Ovary (tissue), 7 donors: ENCODE measurements at regions not wholly inside any gene's neighbourhood (a gene's known extent, or its start where the extent isn't known, plus 50 kb on each side); places are given as distances from the start of the nearest gene placed in this dataset.

Experiments
- DNase-seq, 5 donors: peaks; one replicate each; pipeline ENCODE4 v3.0.0-alpha.2; 2019 to 2020
- H3K27ac ChIP-seq, 2 donors: fragments of 200-600 bp; one replicate each; pipeline versions ENCODE4 v1.5.1 to v1.8.0; 2019 to 2022
- H3K27me3 ChIP-seq: fragments of 200-600 bp; one replicate; pipeline ENCODE4 v1.8.0; 2022
- H3K36me3 ChIP-seq: fragments of 200-600 bp; sonication (generic); one replicate; pipeline ENCODE4 v1.5.1; 2019
- H3K4me1 ChIP-seq: one replicate; pipeline ENCODE4 v1.8.1; 2013; ENCODE audit warnings: mild to moderate bottlenecking, moderate library complexity; ENCODE audit not compliant: insufficient read depth
- H3K4me3 ChIP-seq: fragments of 200-600 bp; sonication (generic); one replicate; pipeline ENCODE4 v1.5.1; 2017
- H3K9me3 ChIP-seq, 2 donors: fragments of 200-600 bp in 1 of 2; sonication (generic) in 1 of 2; one replicate each; pipeline versions ENCODE4 v1.5.1 to v1.8.1; 2013 to 2019; ENCODE audit warnings: mild to moderate bottlenecking in 1 of 2, moderate library complexity in 1 of 2
- EP300 ChIP-seq: sonication (generic); formaldehyde crosslinking; IDR thresholded peaks from one replicate; pipeline ENCODE4 v1.6.1; 2017; ENCODE audit warnings: antibody characterized with exemption
- POLR2A ChIP-seq: fragments of 450-650 bp; IDR thresholded peaks from one replicate; pipeline ENCODE4 v1.6.1; 2017; ENCODE audit warnings: antibody characterized with exemption, mild to moderate bottlenecking, moderate library complexity
- WGBS, 3 donors: extraction: QIAGEN DNeasy Blood & Tissue Kit in 1 of 3; methylation state at CpG; one replicate each; pipeline versions ENCODE4 v1.1.5 to v1.1.7; 2013 to 2017; 5-methylcytosine and 5-hydroxymethylcytosine counted together
- intact Hi-C, 4 donors: fragments of 100-400 bp; cut with DNase I; formaldehyde crosslinking; loops; one replicate each; pipeline versions ENCODE4 v1.11.0 to v1.15.1; 2022 to 2023
- TF ChIP-seq, protein P1 (sequence below), 3 donors: fragments of 450-650 bp in 2 of 3; fragments of 200-600 bp in 1 of 3; IDR thresholded peaks; one replicate each; pipeline versions ENCODE4 v1.5.1 to v1.8.0; 2016 to 2022; ENCODE audit warnings: antibody characterized with exemption in 3 of 3, mild to moderate bottlenecking in 1 of 3
- donor health status: DM: no; HTN: no; CAD: no; lungs with moderate emphysema.
- donor health status: DM: no; HTN: no; CAD: no.
- donor health status: Bipolar disorder and iron deficiency.
- donor health status: DM: no; HTN: no; CAD: no.
- donor health status: DM: yes; HTN: yes; CAD: no.

DNA sequence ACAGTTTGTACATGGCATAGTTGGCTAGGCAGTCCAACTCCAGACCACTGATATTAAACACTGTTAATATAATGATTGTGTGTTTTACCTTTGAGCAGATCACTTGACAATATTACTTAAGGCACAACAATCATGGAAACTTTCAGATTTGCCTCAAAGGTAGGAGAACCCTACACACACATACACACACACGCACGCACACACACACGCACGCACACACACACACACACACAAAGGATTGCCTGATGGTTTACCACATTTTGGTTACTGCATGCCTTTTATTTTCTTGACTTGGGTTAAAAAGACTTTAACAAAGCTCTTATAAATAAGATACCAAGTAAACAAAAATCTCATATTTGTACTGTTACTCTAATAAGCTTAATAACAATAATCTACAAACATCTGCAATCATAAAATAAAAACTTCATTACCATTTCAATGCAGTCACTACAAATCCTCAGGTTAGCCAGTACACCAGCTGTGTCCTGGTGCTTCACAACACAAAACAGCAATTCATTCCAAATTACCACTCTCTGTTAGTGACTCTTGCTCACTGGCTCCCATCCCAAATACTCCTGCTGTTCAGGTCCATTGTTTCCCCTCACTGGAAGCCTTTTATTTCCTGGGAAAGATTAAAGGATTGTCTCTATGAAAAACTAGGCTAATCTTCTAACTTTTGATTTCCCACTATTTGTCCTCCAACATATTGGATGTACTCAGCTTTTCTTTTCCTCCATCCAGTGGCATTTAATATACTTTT is 175.2 kb upstream of the ATP2B1 start:
- Histone ChIP-seq H3K4me1 (peaks cover 1% of the 10 kb centered on the region), H3K9me3 (no peaks in the 10 kb centered on the region), H3K36me3 (no peaks in the 10 kb centered on the region), H3K27me3 (no peaks in the 10 kb centered on the region), H3K4me3 (no peak overlapping the region), H3K27ac (no peak overlapping the region)
- WGBS, 3 donors: 34 to 88% (median 81%) methylated on average over 4 of the region's 4 CpGs
- DNase-seq: no peak
- intact Hi-C loops: no loop called here
- TF ChIP-seq EP300: no peak
- no peak for TF ChIP-seq POLR2A
- TF ChIP-seq, protein P1, sequence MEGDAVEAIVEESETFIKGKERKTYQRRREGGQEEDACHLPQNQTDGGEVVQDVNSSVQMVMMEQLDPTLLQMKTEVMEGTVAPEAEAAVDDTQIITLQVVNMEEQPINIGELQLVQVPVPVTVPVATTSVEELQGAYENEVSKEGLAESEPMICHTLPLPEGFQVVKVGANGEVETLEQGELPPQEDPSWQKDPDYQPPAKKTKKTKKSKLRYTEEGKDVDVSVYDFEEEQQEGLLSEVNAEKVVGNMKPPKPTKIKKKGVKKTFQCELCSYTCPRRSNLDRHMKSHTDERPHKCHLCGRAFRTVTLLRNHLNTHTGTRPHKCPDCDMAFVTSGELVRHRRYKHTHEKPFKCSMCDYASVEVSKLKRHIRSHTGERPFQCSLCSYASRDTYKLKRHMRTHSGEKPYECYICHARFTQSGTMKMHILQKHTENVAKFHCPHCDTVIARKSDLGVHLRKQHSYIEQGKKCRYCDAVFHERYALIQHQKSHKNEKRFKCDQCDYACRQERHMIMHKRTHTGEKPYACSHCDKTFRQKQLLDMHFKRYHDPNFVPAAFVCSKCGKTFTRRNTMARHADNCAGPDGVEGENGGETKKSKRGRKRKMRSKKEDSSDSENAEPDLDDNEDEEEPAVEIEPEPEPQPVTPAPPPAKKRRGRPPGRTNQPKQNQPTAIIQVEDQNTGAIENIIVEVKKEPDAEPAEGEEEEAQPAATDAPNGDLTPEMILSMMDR (IDR thresholded peaks at IDR 0.05): no peak

DNA sequence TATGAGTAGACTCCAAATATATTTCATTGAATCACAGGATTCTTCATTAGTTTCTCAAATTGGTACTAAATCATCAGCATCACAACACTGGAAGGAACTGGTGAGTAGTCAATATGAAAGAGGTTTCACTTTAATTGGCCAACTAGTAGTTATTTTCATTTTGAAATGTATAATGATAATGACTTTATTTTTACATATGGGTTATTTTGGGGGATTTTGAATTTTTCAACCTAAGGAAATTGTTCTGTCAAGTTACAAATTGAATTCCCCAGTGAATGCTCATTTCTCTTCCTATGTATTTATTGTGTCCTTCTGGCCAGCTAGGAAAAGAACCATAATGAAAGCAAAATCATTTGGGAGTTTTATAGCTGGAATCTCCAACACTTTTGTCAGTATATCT is 174.2 kb upstream of the ATP2B1 start:
- Histone ChIP-seq H3K9me3 (no peaks in the 10 kb centered on the region), H3K4me3 (no peak overlapping the region), H3K27me3 (no peaks in the 10 kb centered on the region), H3K27ac (no peak overlapping the region), H3K4me1 (peaks cover 1% of the 10 kb centered on the region), H3K36me3 (no peaks in the 10 kb centered on the region)
- no peak for DNase-seq
- intact Hi-C loops: no loop called here
- TF ChIP-seq, protein P1 (IDR thresholded peaks at IDR 0.05): no peak
- TF ChIP-seq POLR2A: no peak
- no peak for TF ChIP-seq EP300

DNA sequence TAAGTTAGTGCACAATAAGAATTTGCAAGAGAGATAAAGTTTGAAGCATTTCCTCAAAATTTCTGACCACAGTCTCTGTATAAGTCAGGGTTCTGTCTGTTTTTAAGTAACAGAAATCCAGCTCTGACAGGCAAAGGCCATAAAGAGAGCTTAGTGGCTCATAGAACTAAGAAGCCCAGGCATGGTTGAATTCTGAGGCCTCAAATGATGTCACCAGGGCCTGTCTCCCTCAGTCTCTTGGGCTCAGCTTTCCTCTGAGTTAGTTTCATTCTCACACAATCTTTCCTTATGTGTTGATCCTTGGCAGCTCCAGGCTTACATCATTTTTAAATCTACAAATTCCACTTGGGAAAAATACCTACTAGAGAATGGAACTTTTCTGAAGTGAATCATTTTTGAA is 173.4 kb upstream of the ATP2B1 start:
- H3K9me3 ChIP-seq: no peaks in the 10 kb centered on the region
- DNase-seq: no peak
- no peak overlapping the region for H3K4me3 ChIP-seq
- peaks cover 1% of the 10 kb centered on the region for H3K4me1 ChIP-seq
- TF ChIP-seq EP300: no peak
- TF ChIP-seq POLR2A: no peak
- TF ChIP-seq, protein P1 (IDR thresholded peaks at IDR 0.05): no peak
- H3K27me3 ChIP-seq: no peaks in the 10 kb centered on the region
- H3K36me3 ChIP-seq: no peaks in the 10 kb centered on the region
- intact Hi-C loops: no loop called here
- no peak overlapping the region for H3K27ac ChIP-seq

DNA sequence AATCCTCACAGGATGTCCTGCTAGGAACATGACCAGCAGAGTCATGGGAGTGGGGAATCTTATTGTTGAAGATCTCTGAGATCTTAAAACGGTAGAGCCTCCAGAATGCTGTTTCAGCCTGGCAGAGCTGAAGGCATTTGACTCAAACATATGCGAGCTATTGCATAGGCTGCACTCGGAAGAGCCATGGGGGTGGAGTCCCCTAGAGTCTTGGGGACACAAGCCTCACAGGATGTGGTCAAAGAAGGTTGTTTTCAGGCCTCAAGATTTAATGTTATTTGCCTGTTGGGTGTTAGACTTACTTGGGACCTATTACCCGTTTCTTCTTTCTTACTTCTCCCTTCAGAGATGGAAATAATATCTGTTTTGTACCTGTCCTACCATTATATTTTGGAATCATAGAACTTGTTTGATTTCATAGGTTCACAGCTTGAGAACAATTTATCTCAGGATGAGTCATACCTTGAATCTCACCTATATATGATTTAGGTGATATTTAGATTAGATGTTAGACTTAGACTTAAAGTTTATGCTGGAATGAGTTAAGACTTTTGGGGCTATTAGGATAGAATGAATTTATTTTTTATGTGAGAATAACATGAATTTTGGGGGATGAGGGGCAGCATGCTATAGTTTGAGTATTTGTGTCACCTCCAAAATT is 172.2 kb upstream of the ATP2B1 start:
- Histone ChIP-seq H3K36me3 (no peaks in the 10 kb centered on the region), H3K4me3 (no peak overlapping the region), H3K9me3 (no peaks in the 10 kb centered on the region), H3K27me3 (no peaks in the 10 kb centered on the region), H3K27ac (no peak overlapping the region), H3K4me1 (peaks cover 1% of the 10 kb centered on the region)
- TF ChIP-seq POLR2A (no peak), EP300 (no peak)
- TF ChIP-seq, protein P1 (IDR thresholded peaks at IDR 0.05): no peak
- 68 to 97% (median 90%) methylated on average over 4 of the region's 4 CpGs for WGBS, 3 donors
- DNase-seq: no peak
- intact Hi-C loops: no loop called here
